Esophagus muscularis mucosa (tissue), 4 donors: ENCODE measurements at regions not wholly inside any gene's neighbourhood (a gene's known extent, or its start where the extent isn't known, plus 50 kb on each side); places are given as distances from the start of the nearest gene placed in this dataset.

ENCODE experiments used
- DNase-seq: peaks from one replicate; pipeline ENCODE4 v3.0.0-alpha.2; 2017; ENCODE audit errors: extremely low spot score
- H3K27ac ChIP-seq, 4 donors: fragments of 200-600 bp; sonication (generic); replicated peaks in 1 of 4; 1 replicate in 3 of 4; 2 replicates in 1 of 4; pipeline ENCODE4 v1.5.1; 2016 to 2019; ENCODE audit warnings: mild to moderate bottlenecking in 1 of 4
- H3K27me3 ChIP-seq, 4 donors: fragments of 200-600 bp; sonication (generic); one replicate each; pipeline versions ENCODE4 v1.5.1 to v1.6.0; 2016 to 2019
- H3K36me3 ChIP-seq, 4 donors: fragments of 200-600 bp; sonication (generic); one replicate each; pipeline ENCODE4 v1.5.1; 2016 to 2019
- H3K4me1 ChIP-seq, 4 donors: fragments of 200-600 bp; sonication (generic); one replicate each; pipeline ENCODE4 v1.5.1; 2016 to 2019
- H3K4me3 ChIP-seq, 4 donors: fragments of 200-600 bp; sonication (generic); 1 replicate in 2 of 4; 2 replicates in 2 of 4; pipeline ENCODE4 v1.5.1; 2016 to 2019; ENCODE audit warnings: mild to moderate bottlenecking in 4 of 4, moderate library complexity in 1 of 4
- H3K9me3 ChIP-seq, 4 donors: fragments of 200-600 bp; sonication (generic); 1 replicate in 3 of 4; 2 replicates in 1 of 4; pipeline ENCODE4 v1.5.1; 2016 to 2019
- EP300 ChIP-seq: sonication (generic); formaldehyde crosslinking; IDR thresholded peaks from one replicate; pipeline ENCODE4 v1.6.1; 2017; ENCODE audit warnings: antibody characterized with exemption
- POLR2A ChIP-seq: fragments of 450-650 bp; IDR thresholded peaks from one replicate; pipeline ENCODE4 v1.6.1; 2017; ENCODE audit warnings: antibody characterized with exemption, moderate library complexity, mild to moderate bottlenecking, low read depth
- POLR2AphosphoS5 ChIP-seq, 2 donors: sonication (generic); formaldehyde crosslinking; IDR thresholded peaks; one replicate each; pipeline ENCODE4 v1.6.1; 2017; ENCODE audit warnings: antibody characterized with exemption in 2 of 2
- WGBS: methylation state at CpG from one replicate; pipeline ENCODE4 v1.1.5; 2018; 5-methylcytosine and 5-hydroxymethylcytosine counted together
- intact Hi-C: fragments of 100-400 bp; cut with DNase I; formaldehyde crosslinking; loops from one replicate; pipeline ENCODE4 v1.15.1; 2023
- TF ChIP-seq, protein P1 (sequence below), 3 experiments: fragments of 200-600 bp in 2 of 3; fragments of 450-650 bp in 1 of 3; sonication (generic) in 2 of 3; IDR thresholded peaks; one replicate each; pipeline ENCODE4 v1.5.1; 2017 to 2019; ENCODE audit warnings: antibody characterized with exemption in 3 of 3, mild to moderate bottlenecking in 2 of 3, moderate library complexity in 1 of 3

DNA sequence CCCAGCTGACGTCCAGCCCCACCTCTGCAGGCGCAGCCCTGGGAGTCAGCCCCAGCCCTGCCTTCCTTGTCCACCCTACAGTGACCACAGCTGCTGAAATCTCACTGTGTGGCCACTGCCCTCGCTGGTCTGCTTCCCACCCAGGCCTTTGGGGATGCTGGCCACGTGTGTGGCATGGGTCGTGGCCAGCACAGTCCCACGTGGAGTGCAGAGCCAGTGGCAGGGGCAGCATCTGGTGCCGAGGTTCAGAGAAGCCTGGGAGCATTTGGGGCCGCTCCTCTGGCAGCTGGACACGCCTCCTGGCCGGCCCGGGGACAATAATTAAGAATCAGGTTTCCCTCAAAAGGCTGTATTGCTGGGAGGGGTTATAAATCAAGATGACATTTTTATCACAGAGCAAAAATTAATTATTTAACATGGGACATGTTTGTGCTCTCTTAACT is 92.1 kb downstream of the HMX1 start:
- no peak for TF ChIP-seq EP300
- no peak for TF ChIP-seq POLR2A
- no peak for TF ChIP-seq POLR2AphosphoS5 (IDR thresholded peaks at IDR 0.05)
- TF ChIP-seq, protein P1, sequence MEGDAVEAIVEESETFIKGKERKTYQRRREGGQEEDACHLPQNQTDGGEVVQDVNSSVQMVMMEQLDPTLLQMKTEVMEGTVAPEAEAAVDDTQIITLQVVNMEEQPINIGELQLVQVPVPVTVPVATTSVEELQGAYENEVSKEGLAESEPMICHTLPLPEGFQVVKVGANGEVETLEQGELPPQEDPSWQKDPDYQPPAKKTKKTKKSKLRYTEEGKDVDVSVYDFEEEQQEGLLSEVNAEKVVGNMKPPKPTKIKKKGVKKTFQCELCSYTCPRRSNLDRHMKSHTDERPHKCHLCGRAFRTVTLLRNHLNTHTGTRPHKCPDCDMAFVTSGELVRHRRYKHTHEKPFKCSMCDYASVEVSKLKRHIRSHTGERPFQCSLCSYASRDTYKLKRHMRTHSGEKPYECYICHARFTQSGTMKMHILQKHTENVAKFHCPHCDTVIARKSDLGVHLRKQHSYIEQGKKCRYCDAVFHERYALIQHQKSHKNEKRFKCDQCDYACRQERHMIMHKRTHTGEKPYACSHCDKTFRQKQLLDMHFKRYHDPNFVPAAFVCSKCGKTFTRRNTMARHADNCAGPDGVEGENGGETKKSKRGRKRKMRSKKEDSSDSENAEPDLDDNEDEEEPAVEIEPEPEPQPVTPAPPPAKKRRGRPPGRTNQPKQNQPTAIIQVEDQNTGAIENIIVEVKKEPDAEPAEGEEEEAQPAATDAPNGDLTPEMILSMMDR (IDR thresholded peaks at IDR 0.05) = no peak
- DNase-seq = no peak
- H3K4me1 ChIP-seq = no peaks in the 10 kb centered on the region
- WGBS = 19% methylated on average over 4 of the region's 11 CpGs
- no peaks in the 10 kb centered on the region for H3K9me3 ChIP-seq
- no peak overlapping the region for H3K4me3 ChIP-seq
- no peak overlapping the region for H3K27ac ChIP-seq
- no peaks in the 10 kb centered on the region for H3K36me3 ChIP-seq
- intact Hi-C loops = no loop called here
- H3K27me3 ChIP-seq = peaks cover 0 to 60% (median 0%) of the 10 kb centered on the region in 4 donors

DNA sequence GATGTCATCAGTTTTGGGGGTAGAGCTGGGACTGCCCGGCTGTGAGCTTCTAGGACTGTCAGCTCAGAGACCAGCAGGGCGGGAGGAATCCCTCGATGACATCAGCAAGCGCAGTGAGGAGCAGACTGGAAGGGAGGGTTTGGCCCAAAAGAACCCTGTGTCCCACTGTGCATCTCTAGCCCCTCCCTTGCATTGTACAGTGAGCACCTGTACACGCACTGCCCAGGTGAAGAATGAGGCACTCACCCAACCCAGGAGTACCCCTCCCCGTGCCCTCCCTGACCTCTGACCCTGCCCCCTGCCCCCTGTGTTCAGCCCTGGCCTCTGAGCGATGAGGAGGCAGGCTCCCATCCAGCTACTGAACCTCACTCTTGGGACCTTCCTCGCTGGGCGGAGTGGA is 92.9 kb downstream of the HMX1 start:
- Histone ChIP-seq H3K27me3 (peaks cover 0 to 52% (median 0%) of the 10 kb centered on the region in 4 donors), H3K27ac (no peak overlapping the region), H3K4me1 (no peaks in the 10 kb centered on the region), H3K36me3 (no peaks in the 10 kb centered on the region), H3K4me3 (no peak overlapping the region), H3K9me3 (no peaks in the 10 kb centered on the region)
- intact Hi-C loops = no loop called here
- no peak for DNase-seq
- WGBS = 77% methylated on average over 6 of the region's 9 CpGs
- TF ChIP-seq, protein P1 (IDR thresholded peaks at IDR 0.05) = no peak
- TF ChIP-seq POLR2AphosphoS5 (IDR thresholded peaks at IDR 0.05) (no peak), EP300 (no peak), POLR2A (no peak)

DNA sequence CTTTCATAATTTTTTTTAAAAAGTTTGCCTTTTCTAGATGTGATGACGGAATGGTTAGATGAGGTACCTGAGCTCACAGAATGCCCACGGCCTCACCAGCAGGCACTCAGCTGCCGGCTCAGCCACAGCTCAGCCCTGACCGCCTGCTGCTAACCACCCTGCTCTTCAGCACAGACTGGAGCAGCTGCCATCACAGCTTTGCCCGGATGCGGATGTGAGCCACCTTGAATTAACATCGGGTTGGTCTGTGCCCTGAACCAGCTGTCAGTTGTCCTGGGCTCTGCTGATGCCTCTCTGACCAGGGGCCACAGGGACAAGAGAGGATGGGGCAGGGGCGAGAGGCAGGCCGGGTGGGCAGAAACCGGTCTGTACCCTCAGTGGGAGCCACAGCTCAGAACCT is 93.3 kb downstream of the HMX1 start:
- no peak overlapping the region for H3K4me3 ChIP-seq
- no peak for DNase-seq
- no peak overlapping the region for H3K27ac ChIP-seq
- 74% methylated on average over 7 of the region's 10 CpGs for WGBS
- TF ChIP-seq POLR2A = no peak
- TF ChIP-seq EP300 = no peak
- no peak for TF ChIP-seq POLR2AphosphoS5 (IDR thresholded peaks at IDR 0.05)
- TF ChIP-seq, protein P1 (IDR thresholded peaks at IDR 0.05) = no peak
- H3K27me3 ChIP-seq = peaks cover 0 to 52% (median 0%) of the 10 kb centered on the region in 4 donors
- H3K4me1 ChIP-seq = no peaks in the 10 kb centered on the region
- H3K36me3 ChIP-seq = no peaks in the 10 kb centered on the region
- intact Hi-C loops = no loop called here
- H3K9me3 ChIP-seq = no peaks in the 10 kb centered on the region

DNA sequence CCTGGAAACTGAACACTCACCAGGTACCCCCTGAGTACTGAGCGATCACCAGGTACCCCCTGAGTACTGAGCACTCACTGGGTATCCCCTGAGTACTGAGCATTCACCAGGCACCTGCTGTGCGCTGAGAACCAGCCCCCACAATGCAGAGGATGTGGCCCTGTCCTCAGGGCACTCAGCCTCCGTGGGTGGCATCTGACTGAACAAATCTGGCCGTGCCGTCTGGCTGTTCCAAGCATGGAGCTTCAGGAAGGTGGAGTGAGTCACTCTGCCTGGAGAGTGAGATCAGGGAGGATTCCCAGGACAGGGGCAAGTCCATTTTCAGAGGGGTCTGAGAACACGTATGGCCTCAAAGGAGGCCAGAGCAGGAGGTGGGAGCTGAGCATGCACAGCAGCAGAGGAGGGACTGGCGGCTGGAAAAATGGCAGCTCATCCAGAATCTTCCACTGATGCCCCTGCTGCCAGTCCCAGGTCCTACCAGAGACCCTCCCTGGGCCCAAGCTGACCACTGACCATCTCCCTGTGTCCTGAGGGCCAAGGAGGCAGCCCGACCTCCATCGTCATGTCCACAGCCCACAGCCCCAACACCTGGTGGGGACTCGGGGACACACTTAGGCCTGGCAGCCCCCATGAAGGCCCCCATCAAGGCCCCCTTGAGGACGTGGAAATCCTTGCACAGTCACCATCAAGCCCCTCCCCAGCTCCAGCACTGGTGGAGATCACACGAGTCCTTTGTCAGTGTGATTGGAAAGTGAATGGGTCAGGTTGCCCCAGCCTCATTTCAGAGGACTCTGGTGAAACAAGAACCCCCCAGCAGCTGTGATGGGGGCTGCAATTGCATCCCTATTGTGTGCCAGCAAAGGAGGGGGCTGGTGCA is 94.1 kb downstream of the HMX1 start:
- TF ChIP-seq, protein P1 (IDR thresholded peaks at IDR 0.05) = no peak
- TF ChIP-seq POLR2A (no peak), POLR2AphosphoS5 (IDR thresholded peaks at IDR 0.05) (no peak), EP300 (no peak)
- Histone ChIP-seq H3K4me3 (no peak overlapping the region), H3K36me3 (no peaks in the 10 kb centered on the region), H3K27me3 (peaks cover 0 to 46% (median 0%) of the 10 kb centered on the region in 4 donors), H3K27ac (no peak overlapping the region), H3K4me1 (no peaks in the 10 kb centered on the region), H3K9me3 (no peaks in the 10 kb centered on the region)
- WGBS = 63% methylated on average over 9 of the region's 12 CpGs
- DNase-seq = no peak
- intact Hi-C loops = no loop called here
